B cell (primary cell): ENCODE measurements at regions not wholly inside any gene's neighbourhood (a gene's known extent, or its start where the extent isn't known, plus 50 kb on each side); places are given as distances from the start of the nearest gene placed in this dataset.

Source experiments
- ATAC-seq: fragments of 200-7000 bp; cut with Tn5 transposase; one replicate; pipeline ENCODE4 v1.10.0; 2021; ENCODE audit warnings: low read depth, mild to moderate bottlenecking, moderate number of reproducible peaks, moderate library complexity
- CTCF ChIA-PET: fragments of 350-600 bp; sonication (Branson Sonifier 250); formaldehyde crosslinking; loops from one replicate; lab custom pipeline; 2021; ENCODE audit warnings: antibody characterized with exemption, inconsistent platforms; lab: Charles Lee
- POLR2A ChIA-PET: fragments of 350-600 bp; sonication (Branson Sonifier 250); formaldehyde crosslinking; loops from one replicate; lab custom pipeline; 2021; ENCODE audit warnings: antibody characterized with exemption; lab: Charles Lee
- DNase-seq: peaks from one replicate; pipeline ENCODE4 v3.0.0; 2013
- H2AFZ ChIP-seq: 2 replicates; pipeline ENCODE4 v1.6.1; 2012; ENCODE audit warnings: mild to moderate bottlenecking, low read depth, low read length; ENCODE audit not compliant: insufficient read depth, poor library complexity, severe bottlenecking
- H3K27ac ChIP-seq, 2 donors: 1 replicate in 1 of 2; 2 replicates in 1 of 2; pipeline ENCODE4 v1.5.1; 2012 to 2013; ENCODE audit warnings: low read length in 2 of 2, mild to moderate bottlenecking in 2 of 2, moderate library complexity in 1 of 2
- H3K27me3 ChIP-seq, 4 experiments: fragments of 200-600 bp in 1 of 4; sonication (generic) in 1 of 4; replicated peaks in 1 of 4; 1 replicate in 2 of 4; 2 replicates in 2 of 4; pipeline versions ENCODE4 v1.6.1 to v1.7.0; 2013 to 2016; ENCODE audit warnings: low read length in 3 of 4, mild to moderate bottlenecking in 2 of 4, mixed read lengths in 1 of 4, moderate library complexity in 1 of 4; ENCODE audit not compliant: insufficient read depth in 4 of 4, control insufficient read depth in 3 of 4; ENCODE audit errors: control extremely low read depth in 1 of 4
- H3K36me3 ChIP-seq, 2 experiments: replicated peaks in 1 of 2; 1 replicate in 1 of 2; 2 replicates in 1 of 2; pipeline versions ENCODE4 v1.6.1 to v1.7.1; 2013; ENCODE audit warnings: low read length in 1 of 2; ENCODE audit not compliant: insufficient read depth in 2 of 2, control insufficient read depth in 1 of 2; ENCODE audit errors: control extremely low read depth in 1 of 2, extremely low read depth in 1 of 2
- H3K4me1 ChIP-seq, 2 donors: fragments of 200-600 bp in 1 of 2; sonication (generic) in 1 of 2; 1 replicate in 1 of 2; 2 replicates in 1 of 2; pipeline versions ENCODE4 v1.5.1 to v1.6.1; 2013 to 2017; ENCODE audit warnings: low read length in 2 of 2; ENCODE audit not compliant: control insufficient read depth in 2 of 2, insufficient read depth in 2 of 2
- H3K4me2 ChIP-seq: replicated peaks from 2 replicates; pipeline ENCODE3; 2012; ENCODE audit warnings: mild to moderate bottlenecking, low read depth, low read length; ENCODE audit not compliant: poor library complexity, severe bottlenecking
- H3K4me3 ChIP-seq, 5 experiments: fragments of 200-600 bp in 1 of 5; sonication (generic) in 1 of 5; 1 replicate in 3 of 5; 2 replicates in 2 of 5; pipeline versions ENCODE4 v1.5.1 to v1.7.0; 2011 to 2016; ENCODE audit warnings: low read length in 4 of 5, mild to moderate bottlenecking in 4 of 5, low read depth in 2 of 5, control low read depth in 1 of 5, moderate library complexity in 1 of 5; ENCODE audit not compliant: insufficient read depth in 1 of 5; ENCODE audit errors: control extremely low read depth in 1 of 5, extremely low read depth in 1 of 5
- H3K79me2 ChIP-seq: fragments of 200-600 bp; sonication (generic); one replicate; pipeline ENCODE4 v1.6.0; 2016; ENCODE audit warnings: low read length; ENCODE audit not compliant: control insufficient read depth, insufficient read depth
- H3K9ac ChIP-seq: fragments of 200-600 bp; sonication (generic); 2 replicates; pipeline ENCODE4 v1.6.1; 2017; ENCODE audit warnings: mild to moderate bottlenecking, low read length, moderate library complexity
- H3K9me3 ChIP-seq, 3 donors: one replicate each; pipeline versions ENCODE4 v1.6.1 to v1.7.1; 2013; ENCODE audit warnings: low read length in 2 of 3; ENCODE audit not compliant: control insufficient read depth in 2 of 3, insufficient read depth in 1 of 3; ENCODE audit errors: control extremely low read depth in 1 of 3
- H4K20me1 ChIP-seq: 2 replicates; pipeline ENCODE4 v1.6.0; 2012; ENCODE audit warnings: mild to moderate bottlenecking, low read length; ENCODE audit not compliant: insufficient read depth, control insufficient read depth, poor library complexity, severe bottlenecking
- H3K27ac Mint-ChIP-seq: one replicate; pipeline ENCODE4 v1.8.0; 2021; ENCODE audit warnings: mixed read lengths
- H3K27me3 Mint-ChIP-seq: one replicate; pipeline ENCODE4 v1.8.0; 2021; ENCODE audit warnings: mixed read lengths
- H3K4me1 Mint-ChIP-seq: one replicate; pipeline ENCODE4 v1.8.0; 2021; ENCODE audit warnings: mixed read lengths
- H3K4me3 Mint-ChIP-seq: one replicate; pipeline ENCODE4 v1.8.0; 2021; ENCODE audit warnings: mixed read lengths
- H3K9me3 Mint-ChIP-seq: one replicate; pipeline ENCODE4 v1.8.0; 2022; ENCODE audit warnings: mixed read lengths; ENCODE audit not compliant: insufficient read depth
- EZH2 ChIP-seq: IDR thresholded peaks from 2 replicates; pipeline ENCODE4 v1.6.1; 2012; ENCODE audit warnings: borderline replicate concordance, low read depth, mild to moderate bottlenecking, moderate library complexity, low read length; ENCODE audit not compliant: insufficient read depth, poor library complexity, severe bottlenecking
- WGBS: methylation state at CpG from one replicate; pipeline ENCODE4 v1.1.5; 2013; ENCODE audit warnings: missing lambda C conversion rate; ENCODE audit not compliant: insufficient coverage; 5-methylcytosine and 5-hydroxymethylcytosine counted together
- intact Hi-C: fragments of 100-400 bp; cut with micrococcal nuclease; formaldehyde crosslinking; loops from one replicate; pipeline ENCODE4 v1.10.0; 2022
- TF ChIP-seq, protein P1 (sequence below): fragments of 200-600 bp; IDR thresholded peaks from one replicate; pipeline ENCODE4 v1.8.0; 2022; ENCODE audit warnings: antibody characterized with exemption, mild to moderate bottlenecking

DNA sequence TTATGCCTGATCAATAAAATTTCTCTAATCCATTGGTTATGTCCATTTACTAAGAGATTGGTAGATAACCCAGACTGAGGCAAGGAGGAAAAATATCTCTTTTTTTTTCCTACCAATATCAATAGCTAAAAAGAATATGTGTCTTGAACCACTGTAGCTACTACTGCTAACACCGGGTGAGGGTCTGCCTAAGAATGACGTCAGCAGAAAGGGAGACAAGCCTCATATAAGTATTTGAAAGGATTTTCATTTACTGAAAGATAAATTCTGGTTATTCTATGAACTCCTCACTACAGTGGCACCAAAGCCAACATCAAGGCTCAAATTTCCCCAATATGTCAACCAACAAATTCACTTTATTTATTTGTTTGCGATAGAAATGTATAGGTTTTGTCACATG, 389.0 kb upstream of the ALCAM start:
- Histone ChIP-seq H3K9ac (no peak overlapping the region), H3K79me2 (no peaks in the 10 kb centered on the region), H3K36me3 (no peaks in the 10 kb centered on the region), H3K27ac (no peak overlapping the region), H3K27me3 (no peaks in the 10 kb centered on the region), H3K4me2 (no peak overlapping the region), H2AFZ (no peak overlapping the region), H3K9me3 (no peaks in the 10 kb centered on the region), H4K20me1 (no peaks in the 10 kb centered on the region), H3K4me3 (no peak overlapping the region), H3K4me1 (no peaks in the 10 kb centered on the region)
- intact Hi-C loops, result no loop called here
- ATAC-seq (no peak), DNase-seq (no peak)
- no peaks in the 10 kb centered on the region for H3K4me1 Mint-ChIP-seq
- H3K27ac Mint-ChIP-seq, result no peak overlapping the region
- no peaks in the 10 kb centered on the region for H3K27me3 Mint-ChIP-seq
- TF ChIP-seq, protein P1, sequence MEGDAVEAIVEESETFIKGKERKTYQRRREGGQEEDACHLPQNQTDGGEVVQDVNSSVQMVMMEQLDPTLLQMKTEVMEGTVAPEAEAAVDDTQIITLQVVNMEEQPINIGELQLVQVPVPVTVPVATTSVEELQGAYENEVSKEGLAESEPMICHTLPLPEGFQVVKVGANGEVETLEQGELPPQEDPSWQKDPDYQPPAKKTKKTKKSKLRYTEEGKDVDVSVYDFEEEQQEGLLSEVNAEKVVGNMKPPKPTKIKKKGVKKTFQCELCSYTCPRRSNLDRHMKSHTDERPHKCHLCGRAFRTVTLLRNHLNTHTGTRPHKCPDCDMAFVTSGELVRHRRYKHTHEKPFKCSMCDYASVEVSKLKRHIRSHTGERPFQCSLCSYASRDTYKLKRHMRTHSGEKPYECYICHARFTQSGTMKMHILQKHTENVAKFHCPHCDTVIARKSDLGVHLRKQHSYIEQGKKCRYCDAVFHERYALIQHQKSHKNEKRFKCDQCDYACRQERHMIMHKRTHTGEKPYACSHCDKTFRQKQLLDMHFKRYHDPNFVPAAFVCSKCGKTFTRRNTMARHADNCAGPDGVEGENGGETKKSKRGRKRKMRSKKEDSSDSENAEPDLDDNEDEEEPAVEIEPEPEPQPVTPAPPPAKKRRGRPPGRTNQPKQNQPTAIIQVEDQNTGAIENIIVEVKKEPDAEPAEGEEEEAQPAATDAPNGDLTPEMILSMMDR, result no peak
- TF ChIP-seq EZH2, result no peak
- POLR2A ChIA-PET, result no interaction called here
- peaks cover 5% of the 10 kb centered on the region for H3K9me3 Mint-ChIP-seq
- CTCF ChIA-PET, result no interaction called here
- no peak overlapping the region for H3K4me3 Mint-ChIP-seq
- no CpG with 5 or more reads among the region's 3 CpGs for WGBS

DNA sequence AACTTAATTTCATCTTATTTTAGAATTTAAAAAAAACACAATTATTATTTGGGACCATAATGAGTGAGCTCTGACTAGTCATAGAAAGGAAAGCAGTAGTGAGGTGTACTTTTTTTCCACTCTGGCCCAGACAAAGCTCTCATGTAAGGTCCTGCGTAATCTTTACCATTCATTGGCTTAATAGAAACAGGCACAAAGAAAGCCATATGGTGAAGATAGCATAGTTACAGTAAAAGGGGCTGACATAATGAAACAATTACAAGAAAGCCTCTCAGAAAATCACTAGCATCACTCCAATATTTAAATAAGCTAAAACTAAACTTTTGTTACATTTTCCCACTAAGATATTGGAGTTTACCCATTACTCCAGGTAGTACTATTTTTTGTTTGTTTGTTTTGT, 384.6 kb upstream of the ALCAM start:
- intact Hi-C loops, result no loop called here
- Histone ChIP-seq H3K4me1 (no peaks in the 10 kb centered on the region), H3K79me2 (no peaks in the 10 kb centered on the region), H3K4me2 (no peak overlapping the region), H3K27me3 (no peaks in the 10 kb centered on the region), H4K20me1 (no peaks in the 10 kb centered on the region), H3K27ac (no peak overlapping the region), H3K9me3 (no peaks in the 10 kb centered on the region), H2AFZ (no peak overlapping the region), H3K9ac (no peak overlapping the region), H3K4me3 (no peak overlapping the region), H3K36me3 (no peaks in the 10 kb centered on the region)
- ChIA-PET CTCF (no interaction called here), POLR2A (no interaction called here)
- no CpG with 5 or more reads among the region's 1 CpG for WGBS
- TF ChIP-seq EZH2, result no peak
- TF ChIP-seq, protein P1, result no peak
- no peak for ATAC-seq
- Mint-ChIP-seq H3K4me1 (no peaks in the 10 kb centered on the region), H3K27me3 (no peaks in the 10 kb centered on the region), H3K4me3 (no peak overlapping the region), H3K27ac (no peak overlapping the region), H3K9me3 (peaks cover 2% of the 10 kb centered on the region)
- DNase-seq, result no peak
